ENCODE measurements at regions not wholly inside any gene's neighbourhood (a gene's known extent, or its start where the extent isn't known, plus 50 kb on each side); places are given as distances from the start of the nearest gene placed in this dataset.

- Histone ChIP-seq H3K4me1 (ENCODE audit: control insufficient read depth in 1 of 2, insufficient read depth in 2 of 2, low read length in 2 of 2) (peaks cover 0 to 21% of the 10 kb centered on the region in 2 donors), H3K4me3 (ENCODE audit: low read depth in 1 of 2, low read length in 2 of 2) (no peak overlapping the region), H3K9me3 (ENCODE audit: control insufficient read depth in 1 of 2, low read length in 2 of 2) (no peaks in the 10 kb centered on the region), H3K27me3 (ENCODE audit: low read depth, low read length) (no peaks in the 10 kb centered on the region), H3K36me3 (ENCODE audit: control insufficient read depth in 1 of 2, insufficient read depth in 2 of 2, low read length in 2 of 2) (no peaks in the 10 kb centered on the region), H3K27ac (ENCODE audit: low read length) (no peak overlapping the region)
Measured at GRCh38 chr7:16065939-16066338, 355.4 kb downstream of the CRPPA start.

DNA sequence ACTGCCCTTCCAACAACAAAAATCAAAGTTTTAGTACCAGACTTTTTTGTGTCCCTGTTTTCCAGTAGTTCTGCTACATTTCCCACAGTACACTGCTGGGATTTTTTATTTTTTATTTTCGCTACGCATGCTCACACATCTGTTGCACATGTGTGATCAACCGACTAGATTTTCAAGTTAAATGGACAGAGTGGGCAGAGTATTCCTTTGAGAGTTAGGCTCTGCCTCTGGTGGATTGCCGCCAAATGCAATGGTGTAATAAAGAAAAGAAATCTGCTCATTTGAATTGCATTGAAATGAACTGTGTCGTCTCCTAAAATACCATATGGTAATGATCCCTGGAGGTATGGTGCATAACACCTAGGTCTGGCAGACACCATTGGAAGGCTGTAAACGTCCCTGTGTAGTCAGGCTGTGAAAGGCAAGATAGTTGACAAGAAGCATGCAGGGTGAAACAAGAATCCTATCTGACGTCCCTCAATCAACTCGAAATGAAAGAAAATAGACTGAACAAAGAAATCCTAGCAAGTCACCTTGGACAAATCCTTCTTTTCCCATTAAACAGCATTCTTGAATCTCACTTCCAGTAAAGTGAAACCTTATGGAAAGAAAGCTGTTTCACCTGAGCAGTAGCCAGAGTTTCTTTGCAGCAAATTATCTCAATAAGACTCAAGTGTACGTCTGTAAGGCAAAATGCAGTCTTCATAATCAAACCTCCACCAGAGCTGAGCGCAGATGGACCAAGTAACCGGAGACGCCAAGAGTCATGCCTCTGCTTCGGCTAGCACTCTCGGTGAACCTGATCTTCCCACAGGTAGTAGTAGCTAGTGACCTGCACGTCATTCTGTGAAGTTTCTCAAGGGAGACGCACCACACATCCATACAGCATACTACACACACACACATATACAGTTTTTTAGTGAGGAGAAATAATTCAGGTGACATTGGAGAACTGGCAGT is 357.3 kb downstream of the CRPPA start:
- H3K36me3 ChIP-seq (ENCODE audit: control insufficient read depth in 1 of 2, insufficient read depth in 2 of 2, low read length in 2 of 2): no peaks in the 10 kb centered on the region
- H3K27ac ChIP-seq (ENCODE audit: low read length): no peak overlapping the region
- no peaks in the 10 kb centered on the region for H3K27me3 ChIP-seq (ENCODE audit: low read depth, low read length)
- no peaks in the 10 kb centered on the region for H3K9me3 ChIP-seq (ENCODE audit: control insufficient read depth in 1 of 2, low read length in 2 of 2)
- no peak overlapping the region for H3K4me3 ChIP-seq (ENCODE audit: low read depth in 1 of 2, low read length in 2 of 2)
- H3K4me1 ChIP-seq (ENCODE audit: control insufficient read depth in 1 of 2, insufficient read depth in 2 of 2, low read length in 2 of 2): peaks cover 0 to 21% of the 10 kb centered on the region in 2 donors

DNA sequence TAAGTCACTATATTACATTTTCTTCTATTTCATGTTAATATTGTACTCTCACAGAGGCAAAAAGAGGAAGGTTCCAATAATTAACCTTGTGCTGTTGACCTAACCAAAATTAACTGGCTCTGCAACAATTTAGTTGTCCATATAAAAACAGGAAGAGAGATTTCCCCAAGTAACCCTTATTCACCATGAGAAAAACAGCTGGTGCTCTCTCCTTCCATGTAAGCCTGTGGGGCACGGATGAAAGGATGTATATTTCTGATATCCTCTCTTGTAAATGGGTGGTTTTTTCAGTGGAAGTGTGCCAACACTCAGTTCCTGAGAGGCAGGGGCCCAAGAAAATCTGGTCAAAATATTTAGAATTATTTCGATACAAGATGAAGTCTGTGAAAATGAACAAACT is 358.1 kb downstream of the CRPPA start:
- Histone ChIP-seq H3K4me1 (ENCODE audit: control insufficient read depth in 1 of 2, insufficient read depth in 2 of 2, low read length in 2 of 2) (peaks cover 0 to 21% of the 10 kb centered on the region in 2 donors), H3K27ac (ENCODE audit: low read length) (no peak overlapping the region), H3K36me3 (ENCODE audit: control insufficient read depth in 1 of 2, insufficient read depth in 2 of 2, low read length in 2 of 2) (no peaks in the 10 kb centered on the region), H3K9me3 (ENCODE audit: control insufficient read depth in 1 of 2, low read length in 2 of 2) (no peaks in the 10 kb centered on the region), H3K27me3 (ENCODE audit: low read depth, low read length) (no peaks in the 10 kb centered on the region), H3K4me3 (ENCODE audit: low read depth in 1 of 2, low read length in 2 of 2) (no peak overlapping the region)

DNA sequence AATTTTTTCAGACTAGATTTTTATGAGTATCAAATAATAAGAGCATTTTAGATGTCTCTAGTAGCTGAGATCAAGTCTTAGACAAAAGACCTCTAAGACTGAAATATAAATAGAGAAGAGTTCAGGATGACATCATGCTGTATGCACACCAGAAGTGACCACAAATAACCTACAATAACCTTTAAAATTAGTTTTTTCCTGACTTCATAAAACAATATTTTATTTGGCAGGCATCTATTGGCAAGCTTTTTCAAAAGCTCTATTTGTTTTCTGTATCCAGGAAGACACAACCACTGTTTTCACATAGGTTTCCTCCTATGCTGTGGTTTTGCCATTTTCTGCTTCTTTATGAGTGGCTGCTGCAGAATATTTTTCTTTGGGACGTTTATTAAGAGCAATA is 359.1 kb downstream of the CRPPA start:
- Histone ChIP-seq H3K36me3 (ENCODE audit: control insufficient read depth in 1 of 2, insufficient read depth in 2 of 2, low read length in 2 of 2) (no peaks in the 10 kb centered on the region), H3K27ac (ENCODE audit: low read length) (no peak overlapping the region), H3K4me3 (ENCODE audit: low read depth in 1 of 2, low read length in 2 of 2) (no peak overlapping the region), H3K9me3 (ENCODE audit: control insufficient read depth in 1 of 2, low read length in 2 of 2) (no peaks in the 10 kb centered on the region), H3K4me1 (ENCODE audit: control insufficient read depth in 1 of 2, insufficient read depth in 2 of 2, low read length in 2 of 2) (peaks cover 0 to 18% of the 10 kb centered on the region in 2 donors), H3K27me3 (ENCODE audit: low read depth, low read length) (no peaks in the 10 kb centered on the region)

DNA sequence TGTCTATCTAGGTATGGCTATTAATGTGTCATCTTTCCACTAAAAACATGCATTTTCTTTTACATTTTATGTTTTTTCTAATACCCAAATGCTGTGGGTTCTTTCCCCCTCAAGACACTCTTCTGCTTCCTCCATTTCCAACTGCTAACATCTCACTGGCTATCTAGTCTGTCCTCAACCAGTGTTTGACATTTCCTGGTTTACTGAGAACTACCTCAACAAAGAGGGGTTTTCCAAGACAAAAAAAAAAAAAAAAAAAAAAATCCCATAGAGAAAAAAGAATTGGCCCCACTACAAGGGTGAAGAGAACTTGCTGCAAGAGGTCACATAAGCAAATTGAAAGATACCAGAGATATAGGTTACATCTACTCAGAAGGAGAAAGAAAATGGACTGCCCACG is 359.7 kb downstream of the CRPPA start:
- peaks cover 0 to 11% of the 10 kb centered on the region in 2 donors for H3K4me1 ChIP-seq (ENCODE audit: control insufficient read depth in 1 of 2, insufficient read depth in 2 of 2, low read length in 2 of 2)

DNA sequence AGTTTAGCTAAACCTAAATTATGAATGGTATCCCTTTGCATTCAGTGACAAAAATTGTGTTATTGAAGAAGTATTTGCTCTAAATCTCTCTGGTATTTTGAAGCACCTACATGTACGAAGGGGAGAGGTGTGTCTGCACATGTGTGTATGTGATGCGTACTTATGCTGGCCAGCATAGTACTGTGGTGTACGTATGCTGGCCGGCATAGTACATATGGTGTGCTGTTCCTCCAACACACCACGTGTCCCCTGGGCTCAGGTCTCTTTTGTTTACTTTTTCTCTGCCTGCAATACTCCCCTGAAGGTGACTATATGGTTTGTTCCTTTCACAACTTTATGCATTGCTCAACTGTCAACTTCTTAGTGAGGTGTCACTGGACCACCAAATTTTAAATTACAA is 360.3 kb downstream of the CRPPA start:
- Histone ChIP-seq H3K4me1 (ENCODE audit: control insufficient read depth in 1 of 2, insufficient read depth in 2 of 2, low read length in 2 of 2) (peaks cover 0 to 6% of the 10 kb centered on the region in 2 donors), H3K27me3 (ENCODE audit: low read depth, low read length) (no peaks in the 10 kb centered on the region), H3K4me3 (ENCODE audit: low read depth in 1 of 2, low read length in 2 of 2) (no peak overlapping the region), H3K36me3 (ENCODE audit: control insufficient read depth in 1 of 2, insufficient read depth in 2 of 2, low read length in 2 of 2) (no peaks in the 10 kb centered on the region), H3K9me3 (ENCODE audit: control insufficient read depth in 1 of 2, low read length in 2 of 2) (no peaks in the 10 kb centered on the region), H3K27ac (ENCODE audit: low read length) (no peak overlapping the region)

More for the DNA sequence above, 359.7 kb downstream of the CRPPA start:
- Histone ChIP-seq H3K4me3 (ENCODE audit: low read depth in 1 of 2, low read length in 2 of 2) (no peak overlapping the region), H3K9me3 (ENCODE audit: control insufficient read depth in 1 of 2, low read length in 2 of 2) (no peaks in the 10 kb centered on the region), H3K27ac (ENCODE audit: low read length) (no peak overlapping the region), H3K36me3 (ENCODE audit: control insufficient read depth in 1 of 2, insufficient read depth in 2 of 2, low read length in 2 of 2) (no peaks in the 10 kb centered on the region), H3K27me3 (ENCODE audit: low read depth, low read length) (no peaks in the 10 kb centered on the region)

- Histone ChIP-seq H3K27me3 (ENCODE audit: low read depth, low read length) (no peaks in the 10 kb centered on the region), H3K4me1 (ENCODE audit: control insufficient read depth in 1 of 2, insufficient read depth in 2 of 2, low read length in 2 of 2) (peaks cover 0 to 6% of the 10 kb centered on the region in 2 donors), H3K27ac (ENCODE audit: low read length) (no peak overlapping the region), H3K9me3 (ENCODE audit: control insufficient read depth in 1 of 2, low read length in 2 of 2) (no peaks in the 10 kb centered on the region), H3K36me3 (ENCODE audit: control insufficient read depth in 1 of 2, insufficient read depth in 2 of 2, low read length in 2 of 2) (no peaks in the 10 kb centered on the region), H3K4me3 (ENCODE audit: low read depth in 1 of 2, low read length in 2 of 2) (no peak overlapping the region)
Measured at GRCh38 chr7:16060502-16060901, 360.8 kb downstream of the CRPPA start.

DNA sequence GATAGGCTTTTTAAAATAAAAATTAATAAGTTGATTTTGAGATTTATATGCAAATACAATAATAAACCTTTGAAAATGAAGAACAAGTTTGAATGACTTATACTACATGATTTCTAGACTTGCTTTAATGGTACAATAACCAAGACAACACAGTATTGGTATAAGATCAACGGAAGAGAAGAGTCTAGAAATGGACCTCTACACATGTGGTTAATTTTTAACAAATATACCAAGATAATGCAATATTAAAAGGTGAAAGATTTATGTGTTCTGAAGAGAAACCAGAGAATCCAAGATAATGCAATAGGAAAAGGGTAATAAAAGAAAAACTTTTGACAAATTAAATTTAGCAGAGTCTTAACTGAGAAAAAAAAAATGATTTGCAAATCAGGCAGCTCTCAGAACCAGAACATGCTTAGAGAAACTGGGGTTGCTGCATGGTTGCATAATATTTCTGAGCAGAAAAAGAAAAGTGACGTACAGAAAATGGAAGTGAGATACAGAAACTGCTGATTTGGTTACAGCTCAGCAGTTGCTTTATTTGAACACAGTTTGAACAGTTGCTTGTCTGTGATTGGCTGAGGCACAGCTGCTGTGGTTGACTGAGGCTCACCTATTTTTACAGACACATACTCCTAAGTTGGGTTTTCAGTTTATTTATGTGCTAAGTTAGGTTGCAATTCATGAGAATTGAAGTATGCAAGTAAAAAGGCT is 365.9 kb downstream of the CRPPA start:
- Histone ChIP-seq H3K4me1 (ENCODE audit: control insufficient read depth in 1 of 2, insufficient read depth in 2 of 2, low read length in 2 of 2) (peaks cover 0 to 3% of the 10 kb centered on the region in 2 donors), H3K27ac (ENCODE audit: low read length) (no peak overlapping the region), H3K36me3 (ENCODE audit: control insufficient read depth in 1 of 2, insufficient read depth in 2 of 2, low read length in 2 of 2) (no peaks in the 10 kb centered on the region), H3K27me3 (ENCODE audit: low read depth, low read length) (no peaks in the 10 kb centered on the region), H3K4me3 (ENCODE audit: low read depth in 1 of 2, low read length in 2 of 2) (no peak overlapping the region), H3K9me3 (ENCODE audit: control insufficient read depth in 1 of 2, low read length in 2 of 2) (no peaks in the 10 kb centered on the region)

DNA sequence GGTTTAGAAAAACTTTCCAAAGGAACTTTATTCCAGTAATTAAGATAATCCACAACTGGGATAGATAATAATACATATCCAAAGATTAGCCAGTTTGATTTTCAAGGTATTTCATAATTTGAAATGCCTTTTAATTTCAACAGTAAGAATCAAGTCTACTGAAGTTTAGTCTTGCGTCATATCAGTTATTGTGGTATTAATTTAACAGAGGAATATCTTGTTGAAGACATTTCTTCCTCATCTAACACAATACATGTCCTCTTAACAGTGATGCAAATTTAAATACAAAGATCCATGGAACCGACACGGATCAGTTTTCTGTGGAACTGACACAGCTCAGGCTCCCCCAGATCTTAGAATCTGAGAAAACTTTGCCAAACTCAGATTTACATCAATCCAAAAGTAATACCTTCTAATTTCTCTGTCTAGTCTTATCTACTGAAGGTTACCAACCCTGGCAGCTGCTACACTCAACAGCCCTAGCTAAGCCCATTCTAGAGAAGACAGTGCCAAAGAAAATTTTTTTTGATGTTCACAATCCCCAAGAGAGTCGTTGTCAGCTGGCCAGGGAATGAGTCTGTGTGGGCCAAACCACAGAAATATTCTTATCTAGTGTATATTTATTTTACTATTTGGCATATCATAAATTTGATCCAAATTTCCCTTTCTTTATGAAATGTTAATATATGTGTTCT is 365.2 kb upstream of the MEOX2 start:
- peaks cover 0 to 3% of the 10 kb centered on the region in 2 donors for H3K4me1 ChIP-seq (ENCODE audit: control insufficient read depth in 1 of 2, insufficient read depth in 2 of 2, low read length in 2 of 2)
- no peak overlapping the region for H3K27ac ChIP-seq (ENCODE audit: low read length)

GRCh38 chr7:16046041-16046440 is 359.6 kb upstream of the MEOX2 start:
- no peak overlapping the region for H3K4me3 ChIP-seq (ENCODE audit: low read depth in 1 of 2, low read length in 2 of 2)

More for the DNA sequence above, 365.2 kb upstream of the MEOX2 start:
- H3K9me3 ChIP-seq (ENCODE audit: control insufficient read depth in 1 of 2, low read length in 2 of 2): no peaks in the 10 kb centered on the region
- H3K27me3 ChIP-seq (ENCODE audit: low read depth, low read length): no peaks in the 10 kb centered on the region
- no peaks in the 10 kb centered on the region for H3K36me3 ChIP-seq (ENCODE audit: control insufficient read depth in 1 of 2, insufficient read depth in 2 of 2, low read length in 2 of 2)
- H3K4me3 ChIP-seq (ENCODE audit: low read depth in 1 of 2, low read length in 2 of 2): no peak overlapping the region

DNA sequence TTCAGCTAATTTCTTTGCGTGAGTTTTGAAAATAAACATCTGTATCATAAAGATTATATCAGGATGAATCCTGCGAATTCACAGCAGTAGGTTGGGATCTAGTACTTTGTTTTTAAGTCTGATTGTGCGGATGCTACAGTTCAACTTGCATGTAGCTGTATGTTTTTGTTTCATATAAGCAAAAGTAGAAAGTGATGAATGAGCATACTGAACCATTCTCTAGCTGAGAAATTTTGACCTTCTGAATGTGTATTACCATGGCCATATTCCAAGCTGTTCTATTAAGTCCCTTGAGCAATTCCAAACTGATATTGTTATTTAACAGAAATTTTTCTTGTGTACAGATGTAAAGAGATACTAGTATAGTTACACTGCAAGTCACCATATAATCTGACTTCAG is 358.8 kb upstream of the MEOX2 start:
- no peaks in the 10 kb centered on the region for H3K36me3 ChIP-seq (ENCODE audit: control insufficient read depth in 1 of 2, insufficient read depth in 2 of 2, low read length in 2 of 2)
- no peak overlapping the region for H3K4me3 ChIP-seq (ENCODE audit: low read depth in 1 of 2, low read length in 2 of 2)
- H3K27me3 ChIP-seq (ENCODE audit: low read depth, low read length): no peaks in the 10 kb centered on the region
- no peaks in the 10 kb centered on the region for H3K9me3 ChIP-seq (ENCODE audit: control insufficient read depth in 1 of 2, low read length in 2 of 2)
- H3K4me1 ChIP-seq (ENCODE audit: control insufficient read depth in 1 of 2, insufficient read depth in 2 of 2, low read length in 2 of 2): no peaks in the 10 kb centered on the region
- no peak overlapping the region for H3K27ac ChIP-seq (ENCODE audit: low read length)

More at GRCh38 chr7:16046041-16046440, 359.6 kb upstream of the MEOX2 start:
- Histone ChIP-seq H3K27me3 (ENCODE audit: low read depth, low read length) (no peaks in the 10 kb centered on the region), H3K36me3 (ENCODE audit: control insufficient read depth in 1 of 2, insufficient read depth in 2 of 2, low read length in 2 of 2) (no peaks in the 10 kb centered on the region), H3K9me3 (ENCODE audit: control insufficient read depth in 1 of 2, low read length in 2 of 2) (no peaks in the 10 kb centered on the region), H3K27ac (ENCODE audit: low read length) (no peak overlapping the region), H3K4me1 (ENCODE audit: control insufficient read depth in 1 of 2, insufficient read depth in 2 of 2, low read length in 2 of 2) (no peaks in the 10 kb centered on the region)
